WTC11 (cell line): ENCODE measurements at regions not wholly inside any gene's neighbourhood (a gene's known extent, or its start where the extent isn't known, plus 50 kb on each side); places are given as distances from the start of the nearest gene placed in this dataset.

Experiments used
- ATAC-seq: fragments of 200-7000 bp; cut with Tn5 transposase; 2 replicates; pipeline ENCODE4 v1.10.0; 2021; ENCODE audit warnings: mild to moderate bottlenecking, moderate library complexity
- CTCF ChIA-PET: fragments of 300-600 bp; sonication (Branson Sonifier 250); formaldehyde crosslinking; loops from one replicate; lab custom pipeline; 2021; ENCODE audit warnings: antibody characterized with exemption; lab: Charles Lee
- POLR2A ChIA-PET: fragments of 350-600 bp; sonication (Branson Sonifier 250); formaldehyde crosslinking; loops from one replicate; lab custom pipeline; 2021; ENCODE audit warnings: antibody characterized with exemption; lab: Charles Lee
- DNase-seq: peaks from one replicate; pipeline ENCODE4 v3.0.0; 2021; ENCODE audit warnings: low spot score
- H3K27ac Mint-ChIP-seq: 2 replicates; pipeline ENCODE4 v1.8.0; 2021; ENCODE audit warnings: mixed read lengths
- H3K27me3 Mint-ChIP-seq: 2 replicates; pipeline ENCODE4 v1.8.0; 2021; ENCODE audit warnings: low read depth, mild to moderate bottlenecking, moderate library complexity, mixed read lengths
- H3K36me3 Mint-ChIP-seq: 2 replicates; pipeline ENCODE4 v1.8.0; 2021; ENCODE audit warnings: mixed read lengths
- H3K4me1 Mint-ChIP-seq: 2 replicates; pipeline ENCODE4 v1.8.0; 2022; ENCODE audit warnings: mixed read lengths
- H3K4me3 Mint-ChIP-seq: 2 replicates; pipeline ENCODE4 v1.8.0; 2021; ENCODE audit warnings: mild to moderate bottlenecking, moderate library complexity, mixed read lengths
- H3K9me3 Mint-ChIP-seq: 2 replicates; pipeline ENCODE4 v1.8.0; 2021; ENCODE audit warnings: mixed read lengths
- ATF1 ChIP-seq: sonication (generic); formaldehyde crosslinking; IDR thresholded peaks from 2 replicates; pipeline ENCODE4 v1.8.1; 2023; ENCODE audit warnings: mild to moderate bottlenecking, moderate library complexity, missing genetic modification reagents
- CBFB ChIP-seq: sonication (generic); formaldehyde crosslinking; IDR thresholded peaks from 2 replicates; pipeline ENCODE4 v1.8.1; 2022; ENCODE audit warnings: mild to moderate bottlenecking, low read depth, missing genetic modification reagents
- CDX4 ChIP-seq: fragments of 250-450 bp; sonication (Bioruptor Pico); IDR thresholded peaks from 2 replicates; pipeline ENCODE4 v1.9.0; 2021; ENCODE audit warnings: moderate library complexity, mild to moderate bottlenecking, inconsistent platforms, borderline replicate concordance
- CTCF ChIP-seq: fragments of 200-600 bp; IDR thresholded peaks from 2 replicates; pipeline ENCODE4 v1.8.0; 2022; ENCODE audit warnings: antibody characterized with exemption
- E2F4 ChIP-seq: sonication (generic); formaldehyde crosslinking; IDR thresholded peaks from 2 replicates; pipeline ENCODE4 v1.8.1; 2022; ENCODE audit warnings: low read depth, mild to moderate bottlenecking, moderate library complexity, missing genetic modification reagents, borderline replicate concordance
- ELF4 ChIP-seq: sonication (generic); formaldehyde crosslinking; IDR thresholded peaks from 2 replicates; pipeline ENCODE4 v1.8.1; 2022; ENCODE audit warnings: low read depth, mild to moderate bottlenecking, moderate library complexity, missing genetic modification reagents
- FOXK1 ChIP-seq: sonication (generic); formaldehyde crosslinking; IDR thresholded peaks from 2 replicates; pipeline ENCODE4 v1.8.0; 2022; ENCODE audit warnings: mild to moderate bottlenecking, moderate library complexity, missing genetic modification reagents
- FOXP1 ChIP-seq: sonication (generic); formaldehyde crosslinking; IDR thresholded peaks from 2 replicates; pipeline ENCODE4 v1.8.0; 2022; ENCODE audit warnings: missing genetic modification reagents, mild to moderate bottlenecking, moderate library complexity, borderline replicate concordance
- IRF1 ChIP-seq: sonication (generic); formaldehyde crosslinking; IDR thresholded peaks from 2 replicates; pipeline ENCODE4 v1.8.0; 2023; ENCODE audit warnings: missing genetic modification reagents
- JAZF1 ChIP-seq: fragments of 250-450 bp; sonication (Bioruptor Pico); IDR thresholded peaks from 2 replicates; pipeline ENCODE4 v1.9.0; 2021; ENCODE audit warnings: moderate library complexity, mild to moderate bottlenecking, inconsistent platforms
- KAT7 ChIP-seq: sonication (generic); formaldehyde crosslinking; IDR thresholded peaks from 2 replicates; pipeline ENCODE4 v1.8.1; 2023; ENCODE audit warnings: missing genetic modification reagents, mild to moderate bottlenecking, borderline replicate concordance
- MAX ChIP-seq: sonication (generic); formaldehyde crosslinking; IDR thresholded peaks from 2 replicates; pipeline ENCODE4 v1.8.0; 2022; ENCODE audit warnings: mild to moderate bottlenecking, missing genetic modification reagents
- MLX ChIP-seq: sonication (generic); formaldehyde crosslinking; IDR thresholded peaks from 2 replicates; pipeline ENCODE4 v1.8.1; 2023; ENCODE audit warnings: mild to moderate bottlenecking, missing genetic modification reagents, moderate library complexity
- NFATC4 ChIP-seq: fragments of 250-450 bp; sonication (Bioruptor Pico); IDR thresholded peaks from 2 replicates; pipeline ENCODE4 v1.9.0; 2021; ENCODE audit warnings: mild to moderate bottlenecking
- NR3C1 ChIP-seq: sonication (generic); formaldehyde crosslinking; conservative IDR thresholded peaks from 2 replicates; pipeline ENCODE4 v1.8.1; 2023; ENCODE audit warnings: low read depth, mild to moderate bottlenecking, missing genetic modification reagents
- OVOL2 ChIP-seq: fragments of 250-450 bp; sonication (Bioruptor Pico); IDR thresholded peaks from 2 replicates; pipeline ENCODE4 v1.9.0; 2021; ENCODE audit warnings: mild to moderate bottlenecking, borderline replicate concordance
- STAT6 ChIP-seq: sonication (generic); formaldehyde crosslinking; conservative IDR thresholded peaks from 2 replicates; pipeline ENCODE4 v1.8.1; 2023; ENCODE audit warnings: mild to moderate bottlenecking, low read depth, missing genetic modification reagents, moderate library complexity
- TCF7 ChIP-seq: sonication (generic); formaldehyde crosslinking; IDR thresholded peaks from 2 replicates; pipeline ENCODE4 v1.8.0; 2022; ENCODE audit warnings: mild to moderate bottlenecking, low read depth, missing genetic modification reagents, moderate library complexity
- TEAD4 ChIP-seq: sonication (generic); formaldehyde crosslinking; IDR thresholded peaks from 2 replicates; pipeline ENCODE4 v1.8.0; 2022; ENCODE audit warnings: mild to moderate bottlenecking, missing genetic modification reagents
- ZNF532 ChIP-seq: fragments of 250-450 bp; sonication (Bioruptor Pico); IDR thresholded peaks from 2 replicates; pipeline ENCODE4 v1.9.0; 2021; ENCODE audit warnings: mild to moderate bottlenecking, borderline replicate concordance

GRCh38 chr5:89418407-89419085 lies 535.6 kb upstream of the MEF2C start:
- ChIA-PET CTCF (interaction anchor here (1.1 kb wide), 1 partner anchor 847 kb away, joined by 3 read pairs; no protein-coding TSS in a partner anchor), POLR2A (no interaction called here)
- Mint-ChIP-seq H3K9me3 (peaks cover 17% of the 10 kb centered on the region), H3K27ac (no peak overlapping the region), H3K4me1 (peaks cover 17% of the 10 kb centered on the region), H3K4me3 (no peak overlapping the region), H3K36me3 (no peaks in the 10 kb centered on the region), H3K27me3 (peaks cover 3% of the 10 kb centered on the region; the same call in 1 of the 2 replicates)
- DNase-seq (no peak), ATAC-seq (no peak)
- TF ChIP-seq FOXK1, result no peak
- TF ChIP-seq OVOL2 (CRISPR knock-in tag), result no peak
- no peak for TF ChIP-seq E2F4 (CRISPR knock-in tag)
- TF ChIP-seq CBFB (CRISPR knock-in tag), result no peak
- TF ChIP-seq MAX (CRISPR knock-in tag), result no peak
- TF ChIP-seq NFATC4 (CRISPR knock-in tag), result no peak
- no peak for TF ChIP-seq FOXP1
- no peak for TF ChIP-seq JAZF1
- no peak for TF ChIP-seq STAT6
- TF ChIP-seq ELF4, result no peak
- TF ChIP-seq CDX4 (CRISPR knock-in tag), result no peak
- TF ChIP-seq MLX (CRISPR knock-in tag), result no peak
- TF ChIP-seq NR3C1 (CRISPR knock-in tag), result no peak
- TF ChIP-seq KAT7 (CRISPR knock-in tag), result no peak
- no peak for TF ChIP-seq TEAD4 (CRISPR knock-in tag)
- no peak for TF ChIP-seq IRF1
- no peak for TF ChIP-seq CTCF
- no peak for TF ChIP-seq ATF1 (CRISPR knock-in tag)
- no peak for TF ChIP-seq ZNF532 (CRISPR knock-in tag)
- TF ChIP-seq TCF7 (CRISPR knock-in tag), result no peak
